GM23248 (cell line): ENCODE measurements at regions not wholly inside any gene's neighbourhood (a gene's known extent, or its start where the extent isn't known, plus 50 kb on each side); places are given as distances from the start of the nearest gene placed in this dataset.

Experiments
- DNase-seq: peaks from one replicate; pipeline ENCODE4 v3.0.0-alpha.2; 2015
- H2AFZ ChIP-seq: fragments of 200-600 bp; sonication (generic); 2 replicates; pipeline ENCODE4 v1.6.1; 2016; ENCODE audit warnings: antibody characterized with exemption
- H3F3A ChIP-seq: fragments of 200-600 bp; sonication (generic); 2 replicates; pipeline ENCODE4 v1.6.1; 2016; ENCODE audit warnings: mild to moderate bottlenecking, antibody characterized with exemption, mixed run types; ENCODE audit not compliant: insufficient read depth
- H3K27ac ChIP-seq: fragments of 200-600 bp; sonication (generic); 2 replicates; pipeline ENCODE4 v1.5.1; 2016; ENCODE audit warnings: mild to moderate bottlenecking
- H3K27me3 ChIP-seq: fragments of 200-600 bp; sonication (generic); replicated peaks from 2 replicates; pipeline ENCODE4 v1.6.1; 2016; ENCODE audit warnings: mild to moderate bottlenecking; ENCODE audit not compliant: insufficient read depth
- H3K36me3 ChIP-seq: fragments of 200-600 bp; sonication (generic); 2 replicates; pipeline ENCODE4 v1.6.1; 2016; ENCODE audit warnings: low read depth, mild to moderate bottlenecking
- H3K4me1 ChIP-seq: fragments of 200-600 bp; sonication (generic); 2 replicates; pipeline ENCODE4 v1.6.1; 2016; ENCODE audit warnings: mild to moderate bottlenecking; ENCODE audit not compliant: insufficient read depth
- H3K4me2 ChIP-seq: fragments of 200-600 bp; sonication (generic); one replicate; pipeline ENCODE4 v1.6.1; 2016; ENCODE audit warnings: mild to moderate bottlenecking; ENCODE audit not compliant: unreplicated experiment
- H3K4me3 ChIP-seq: fragments of 200-600 bp; sonication (generic); 2 replicates; pipeline ENCODE4 v1.5.1; 2016; ENCODE audit warnings: mild to moderate bottlenecking
- H3K79me2 ChIP-seq: fragments of 200-600 bp; sonication (generic); 2 replicates; pipeline ENCODE4 v1.6.1; 2016; ENCODE audit warnings: mild to moderate bottlenecking; ENCODE audit not compliant: insufficient read depth
- H3K9ac ChIP-seq: fragments of 200-600 bp; sonication (generic); 2 replicates; pipeline ENCODE4 v1.6.1; 2016; ENCODE audit warnings: mild to moderate bottlenecking
- H3K9me2 ChIP-seq: fragments of 200-600 bp; sonication (generic); 2 replicates; pipeline ENCODE4 v1.6.1; 2016; ENCODE audit warnings: mixed run types, mild to moderate bottlenecking, moderate library complexity; ENCODE audit not compliant: insufficient read depth
- H3K9me3 ChIP-seq: fragments of 200-600 bp; sonication (generic); one replicate; pipeline ENCODE4 v1.6.1; 2017; ENCODE audit warnings: low read depth
- H4K20me1 ChIP-seq: fragments of 200-600 bp; sonication (generic); 2 replicates; pipeline ENCODE4 v1.6.0; 2016; ENCODE audit not compliant: insufficient read depth
- EZH2 ChIP-seq: fragments of 200-600 bp; sonication (generic); IDR thresholded peaks from 2 replicates; pipeline ENCODE4 v1.6.1; 2018; ENCODE audit warnings: antibody characterized with exemption, mild to moderate bottlenecking; ENCODE audit not compliant: insufficient read depth, poor library complexity, severe bottlenecking
- EZH2phosphoT487 ChIP-seq: fragments of 200-600 bp; sonication (generic); IDR thresholded peaks from 2 replicates; pipeline ENCODE4 v1.6.1; 2018; ENCODE audit warnings: antibody characterized with exemption, moderate library complexity, mild to moderate bottlenecking, low read depth; ENCODE audit not compliant: insufficient read depth
- WGBS, 2 experiments: methylation state at CpG; one replicate each; pipeline ENCODE4 v1.1.6; 2015 to 2017; ENCODE audit warnings: low lambda C conversion rate in 2 of 2, low coverage in 1 of 2; ENCODE audit errors: missing lambda C conversion rate in 2 of 2; 5-methylcytosine and 5-hydroxymethylcytosine counted together
- in situ Hi-C: fragments of 300-500 bp; cut with MboI; formaldehyde crosslinking; loops from 2 replicates; pipeline ENCODE4 v1.15.0; 2020

DNA sequence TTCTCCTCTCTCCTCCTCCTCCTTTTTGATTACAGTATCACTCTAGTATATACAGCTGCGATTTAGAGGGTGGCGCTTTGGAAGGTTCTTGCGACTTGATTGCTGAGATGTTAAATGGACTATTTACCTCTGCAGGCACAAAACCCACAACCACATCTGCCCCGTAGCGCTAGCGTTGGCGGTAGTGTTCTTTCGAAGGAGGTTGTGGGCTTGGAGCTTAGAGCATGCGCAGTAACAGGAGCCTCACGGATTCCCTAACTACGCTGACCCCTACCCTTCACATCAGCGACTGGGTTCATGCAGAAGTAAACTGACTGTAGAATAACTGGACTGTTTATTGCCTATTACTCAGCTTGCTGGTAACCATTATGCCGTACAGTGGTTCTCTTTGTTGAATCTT is 58.0 kb downstream of the CGGBP1 start:
- DNase-seq = no peak
- H2AFZ ChIP-seq = no peak overlapping the region
- 63% methylated on average over 13 of the region's 13 CpGs for WGBS, 2 experiments

DNA sequence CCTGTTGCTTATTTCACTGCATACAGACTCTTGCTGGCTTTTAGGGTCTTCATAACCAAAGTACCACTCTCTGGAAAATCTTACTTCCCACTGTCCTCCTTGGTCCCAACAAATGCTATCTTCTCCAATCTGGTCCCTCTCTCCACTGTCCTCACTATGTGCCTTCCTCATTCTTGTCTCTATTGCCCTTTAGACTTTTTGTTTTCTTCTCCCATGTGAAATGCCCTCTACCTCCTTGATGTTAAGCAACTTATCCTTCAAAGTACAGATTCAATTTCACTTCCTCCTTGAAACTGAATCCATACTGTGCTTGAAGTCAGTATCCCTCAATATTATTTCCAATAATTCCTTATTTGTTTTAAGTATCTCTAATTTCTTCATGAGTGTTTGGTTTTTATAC is 60.8 kb downstream of the CGGBP1 start:
- no peaks in the 10 kb centered on the region for H3K9me2 ChIP-seq
- H4K20me1 ChIP-seq = no peaks in the 10 kb centered on the region
- H3K4me1 ChIP-seq = no peaks in the 10 kb centered on the region
- TF ChIP-seq EZH2phosphoT487 (no peak), EZH2 (no peak)
- H2AFZ ChIP-seq = no peak overlapping the region
- DNase-seq = no peak
- H3K27ac ChIP-seq = no peak overlapping the region
- H3K79me2 ChIP-seq = no peaks in the 10 kb centered on the region
- no peak overlapping the region for H3K4me2 ChIP-seq
- 0 out of 2 replicates have a peak, but pooled peaks cover 3% of the 10 kb centered on the region for H3K27me3 ChIP-seq
- in situ Hi-C loops = loop anchor here (10.0 kb wide), 1 partner anchor 223 kb away; no protein-coding TSS in a partner anchor
- H3K36me3 ChIP-seq = no peaks in the 10 kb centered on the region
- no peak overlapping the region for H3K4me3 ChIP-seq
- no peaks in the 10 kb centered on the region for H3K9me3 ChIP-seq
- no peak overlapping the region for H3K9ac ChIP-seq
- H3F3A ChIP-seq = no peaks in the 10 kb centered on the region

More for the DNA sequence above, 58.0 kb downstream of the CGGBP1 start:
- H3K4me1 ChIP-seq = no peaks in the 10 kb centered on the region
- H3K9me3 ChIP-seq = no peaks in the 10 kb centered on the region
- H3K27me3 ChIP-seq = 0 out of 2 replicates have a peak, but pooled peaks cover 3% of the 10 kb centered on the region
- TF ChIP-seq EZH2 (no peak), EZH2phosphoT487 (no peak)
- H3K9ac ChIP-seq = no peak overlapping the region
- H3F3A ChIP-seq = no peaks in the 10 kb centered on the region
- no peaks in the 10 kb centered on the region for H3K9me2 ChIP-seq
- no peaks in the 10 kb centered on the region for H3K36me3 ChIP-seq
- in situ Hi-C loops = no loop called here
- H3K4me2 ChIP-seq = no peak overlapping the region
- H4K20me1 ChIP-seq = no peaks in the 10 kb centered on the region
- no peak overlapping the region for H3K4me3 ChIP-seq
- H3K79me2 ChIP-seq = no peaks in the 10 kb centered on the region
- no peak overlapping the region for H3K27ac ChIP-seq

DNA sequence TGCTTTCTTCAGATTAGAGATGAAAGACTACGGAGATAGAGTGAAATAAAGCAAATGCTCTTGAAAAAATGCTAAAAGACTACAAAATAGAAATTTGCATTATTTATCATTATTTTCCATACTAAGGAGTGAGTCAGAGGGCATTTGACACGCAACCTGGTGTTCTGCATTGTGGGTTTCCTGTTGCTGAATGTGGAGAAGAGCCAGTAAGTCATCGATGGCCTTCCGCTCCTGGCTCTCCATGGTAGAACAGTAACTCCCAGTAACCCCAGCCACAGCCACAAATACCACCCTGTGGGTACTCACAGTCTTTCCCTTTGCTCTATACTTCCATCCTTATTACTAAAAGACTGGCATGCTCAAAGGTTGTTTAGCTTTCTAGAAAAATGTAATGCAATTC is 61.5 kb downstream of the CGGBP1 start:
- Histone ChIP-seq H3K79me2 (no peaks in the 10 kb centered on the region), H3K4me2 (no peak overlapping the region), H3K4me3 (no peak overlapping the region), H3K9ac (no peak overlapping the region), H2AFZ (no peak overlapping the region), H3K4me1 (no peaks in the 10 kb centered on the region), H3K9me2 (no peaks in the 10 kb centered on the region), H3F3A (no peaks in the 10 kb centered on the region), H4K20me1 (no peaks in the 10 kb centered on the region), H3K36me3 (no peaks in the 10 kb centered on the region), H3K27ac (no peak overlapping the region), H3K27me3 (0 out of 2 replicates have a peak, but pooled peaks cover 3% of the 10 kb centered on the region), H3K9me3 (no peaks in the 10 kb centered on the region)
- no peak for TF ChIP-seq EZH2
- no peak for TF ChIP-seq EZH2phosphoT487
- in situ Hi-C loops = loop anchor here (10.0 kb wide), 1 partner anchor 222 kb away; no protein-coding TSS in a partner anchor
- 79 to 80% methylated on average over 4 of the region's 4 CpGs for WGBS, 2 experiments
- peak; percentile 33 for DNase-seq

DNA sequence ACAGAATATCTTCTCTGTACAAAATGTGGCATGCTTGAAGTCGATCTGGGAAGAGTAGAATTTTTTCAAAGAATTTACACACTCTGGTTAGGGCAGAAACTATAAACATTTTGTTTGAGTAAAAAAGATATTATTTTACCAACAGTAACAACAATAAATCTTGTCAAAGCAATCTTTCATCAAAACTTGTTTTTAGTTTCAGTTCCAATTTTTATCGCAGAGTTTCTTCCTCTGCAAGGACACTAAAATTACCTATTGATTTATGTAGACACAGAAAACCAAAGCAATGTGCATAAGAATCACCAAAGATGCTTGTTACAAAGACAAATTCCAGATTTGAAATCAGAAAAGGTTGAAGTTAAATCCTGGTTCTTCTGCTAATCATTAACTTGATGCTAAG is 61.9 kb downstream of the CGGBP1 start:
- Histone ChIP-seq H3K4me2 (no peak overlapping the region), H3F3A (no peaks in the 10 kb centered on the region), H2AFZ (no peak overlapping the region), H3K79me2 (no peaks in the 10 kb centered on the region), H4K20me1 (no peaks in the 10 kb centered on the region), H3K4me1 (no peaks in the 10 kb centered on the region), H3K4me3 (no peak overlapping the region), H3K27me3 (0 out of 2 replicates have a peak, but pooled peaks cover 3% of the 10 kb centered on the region), H3K36me3 (no peaks in the 10 kb centered on the region), H3K9me3 (no peaks in the 10 kb centered on the region), H3K9me2 (no peaks in the 10 kb centered on the region), H3K9ac (no peak overlapping the region), H3K27ac (no peak overlapping the region)
- TF ChIP-seq EZH2phosphoT487 = no peak
- TF ChIP-seq EZH2 = no peak
- WGBS, 2 experiments = 20 to 30% methylated on average over 2 of the region's 2 CpGs
- in situ Hi-C loops = loop anchor here (10.0 kb wide), 1 partner anchor 222 kb away; no protein-coding TSS in a partner anchor
- DNase-seq = no peak

DNA sequence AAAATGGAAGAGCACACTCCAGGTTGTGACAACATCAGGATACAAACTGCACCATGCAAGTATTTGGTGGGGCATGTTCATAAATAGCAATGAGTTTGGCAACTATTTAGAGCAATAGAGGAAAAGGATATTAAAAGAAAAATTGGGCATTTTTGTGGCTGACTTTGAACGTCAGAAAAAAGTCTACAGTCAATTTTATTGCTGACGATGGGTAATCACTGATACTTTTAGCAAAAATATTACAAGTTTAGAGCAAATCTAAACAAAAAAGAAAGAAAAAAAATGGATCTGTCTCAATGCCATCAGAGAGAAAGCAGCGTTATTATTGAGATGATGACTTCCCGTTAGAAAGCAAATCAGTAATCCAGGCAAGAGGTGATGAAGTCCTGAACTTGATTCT is 65.2 kb downstream of the CGGBP1 start:
- no peaks in the 10 kb centered on the region for H3F3A ChIP-seq
- H3K36me3 ChIP-seq = no peaks in the 10 kb centered on the region
- 78 to 81% methylated on average over 4 of the region's 4 CpGs for WGBS, 2 experiments
- H3K4me2 ChIP-seq = no peak overlapping the region
- DNase-seq = no peak
- no peak overlapping the region for H3K27ac ChIP-seq
- no peaks in the 10 kb centered on the region for H3K4me1 ChIP-seq
- TF ChIP-seq EZH2phosphoT487 = no peak
- no peak for TF ChIP-seq EZH2
- no peak overlapping the region for H3K4me3 ChIP-seq
- no peaks in the 10 kb centered on the region for H3K9me2 ChIP-seq
- H2AFZ ChIP-seq = no peak overlapping the region
- H3K79me2 ChIP-seq = no peaks in the 10 kb centered on the region
- no peaks in the 10 kb centered on the region for H3K9me3 ChIP-seq
- H3K27me3 ChIP-seq = no peaks in the 10 kb centered on the region
- in situ Hi-C loops = loop anchor here (10.0 kb wide), 1 partner anchor 219 kb away; no protein-coding TSS in a partner anchor
- no peaks in the 10 kb centered on the region for H4K20me1 ChIP-seq
- H3K9ac ChIP-seq = no peak overlapping the region
